GM18909 (cell line): ENCODE measurements at regions not wholly inside any gene's neighbourhood (a gene's known extent, or its start where the extent isn't known, plus 50 kb on each side); places are given as distances from the start of the nearest gene placed in this dataset.
"Not testable (repeated sequence)": the region's sequence is repeated elsewhere in the genome, so short reads cannot be mapped to it uniquely, and the experiment has no call there.

Source experiments
- ATAC-seq: cut with Tn5 transposase; IDR thresholded peaks from one replicate; pipeline ENCODE4 v1.9.1; 2021; ENCODE audit warnings: mild to moderate bottlenecking; ENCODE audit not compliant: unreplicated experiment, poor library complexity

- no peak for ATAC-seq
Observed at GRCh38 chr3:194050782-194051320, 85.1 kb upstream of the HES1 start.

DNA sequence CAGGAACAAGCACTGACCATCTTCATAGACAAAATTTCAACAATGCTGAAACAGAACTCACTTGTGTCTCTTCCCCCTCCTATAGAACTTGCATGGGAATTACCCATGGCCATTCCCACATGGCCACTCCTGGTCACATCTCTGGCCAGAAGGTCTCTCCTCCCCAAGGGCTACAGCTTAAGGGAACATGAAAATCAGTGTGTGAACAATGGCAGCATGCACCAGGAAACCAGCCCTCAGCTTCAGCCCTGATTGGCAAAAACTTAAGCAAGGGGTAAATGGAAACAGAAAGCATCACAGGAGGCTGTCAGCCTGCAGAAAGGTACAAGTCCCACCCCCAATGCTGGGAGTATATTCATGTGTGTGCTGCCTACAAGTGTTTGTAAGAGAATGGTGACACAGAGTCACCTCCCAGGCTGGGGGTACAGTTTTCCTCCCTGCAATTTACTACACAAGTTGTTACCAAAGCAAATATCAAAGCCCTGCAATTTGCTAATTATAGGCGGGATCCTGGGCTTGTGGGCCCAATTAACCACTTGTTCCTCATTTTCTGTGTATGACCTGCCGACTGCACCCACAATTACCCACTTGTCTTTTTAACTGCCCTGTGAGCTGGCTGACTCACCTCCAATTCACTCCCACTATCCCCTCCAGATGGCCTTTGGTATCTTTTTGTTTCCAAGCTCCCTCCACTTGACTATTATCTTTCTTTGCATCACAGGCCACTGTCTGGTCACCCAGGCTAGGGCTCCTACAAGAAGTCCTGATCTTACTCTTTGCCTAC, 84.4 kb upstream of the HES1 start:
- ATAC-seq = no peak

- ATAC-seq = no peak
Observed at GRCh38 chr3:194053136-194053535, 82.8 kb upstream of the HES1 start.

DNA sequence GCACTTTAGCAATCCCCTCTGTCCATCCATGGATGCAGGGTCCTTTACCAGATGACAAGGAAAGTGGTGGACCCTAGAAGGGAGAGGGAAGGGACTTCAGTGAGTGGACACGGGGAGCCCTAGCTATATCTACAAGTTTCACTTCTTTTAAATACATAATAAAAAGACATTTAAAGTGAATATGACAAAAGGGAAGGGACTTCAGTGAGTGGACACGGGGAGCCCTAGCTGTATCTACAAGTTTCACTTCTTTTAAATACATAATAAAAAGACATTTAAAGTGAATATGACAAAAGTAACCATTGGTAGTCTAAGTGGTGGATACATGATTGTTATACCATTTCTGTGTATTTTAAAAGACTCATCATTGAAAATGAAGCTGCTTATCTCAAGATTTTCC, 81.9 kb upstream of the HES1 start:
- ATAC-seq = no peak

DNA sequence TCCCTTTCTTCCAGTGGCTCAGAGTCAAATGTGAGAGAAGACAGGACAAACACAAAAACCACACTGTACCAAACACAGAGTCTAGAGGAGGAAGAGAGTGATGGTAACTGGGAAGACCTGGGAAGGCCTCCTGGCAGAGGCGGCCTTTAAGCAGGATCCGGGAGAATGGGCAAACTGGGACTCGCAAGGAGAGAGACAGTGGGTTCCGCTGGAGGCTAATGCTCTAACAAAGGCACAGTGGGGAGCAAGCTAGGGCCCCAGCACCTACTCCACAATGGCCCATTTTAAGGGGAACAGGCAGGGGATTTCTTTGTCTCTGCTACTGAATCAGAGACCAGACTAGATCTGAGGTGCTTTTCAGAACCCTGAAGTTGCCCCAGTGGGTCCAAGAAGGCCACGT, 81.4 kb upstream of the HES1 start:
- no peak for ATAC-seq

DNA sequence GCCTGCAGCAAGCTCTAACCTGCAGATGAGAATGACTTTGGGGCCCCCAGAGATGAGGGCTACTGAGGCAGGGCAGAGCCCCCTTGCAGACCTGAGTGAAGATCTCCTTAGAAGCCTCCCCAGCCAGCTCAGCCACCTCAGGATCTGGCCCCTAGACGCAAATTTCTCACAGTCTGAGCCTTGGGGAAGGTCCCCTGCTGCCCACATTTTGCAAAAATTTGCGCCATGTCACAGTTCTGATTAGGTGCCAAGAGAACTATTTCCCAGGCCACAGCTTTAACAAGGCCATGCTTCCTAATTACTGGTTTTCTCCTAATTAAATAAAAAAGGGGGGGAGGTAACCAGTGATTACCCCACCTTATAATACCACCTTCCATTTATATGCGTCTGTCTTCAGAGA, 81.0 kb upstream of the HES1 start:
- ATAC-seq = no peak

DNA sequence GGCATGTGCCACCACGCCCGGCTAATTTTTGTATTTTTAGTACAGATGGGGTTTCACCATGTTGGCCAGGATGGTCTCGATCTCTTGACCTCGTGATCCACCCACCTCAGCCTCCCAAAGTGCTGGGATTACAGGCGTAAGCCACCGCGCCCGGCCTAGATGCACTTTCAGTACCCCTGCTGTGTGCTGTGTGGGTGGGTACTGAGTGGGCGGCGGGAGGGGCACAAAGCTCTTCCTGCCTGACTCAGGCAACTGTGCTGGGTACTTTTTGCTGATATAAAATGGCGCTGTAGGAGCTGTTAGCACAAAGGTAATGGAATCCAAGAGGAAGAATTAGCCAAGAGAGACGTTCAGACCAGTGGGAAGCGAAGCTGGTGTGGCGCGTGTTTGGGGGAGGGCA, 79.6 kb upstream of the HES1 start:
- ATAC-seq = not testable (repeated sequence)

DNA sequence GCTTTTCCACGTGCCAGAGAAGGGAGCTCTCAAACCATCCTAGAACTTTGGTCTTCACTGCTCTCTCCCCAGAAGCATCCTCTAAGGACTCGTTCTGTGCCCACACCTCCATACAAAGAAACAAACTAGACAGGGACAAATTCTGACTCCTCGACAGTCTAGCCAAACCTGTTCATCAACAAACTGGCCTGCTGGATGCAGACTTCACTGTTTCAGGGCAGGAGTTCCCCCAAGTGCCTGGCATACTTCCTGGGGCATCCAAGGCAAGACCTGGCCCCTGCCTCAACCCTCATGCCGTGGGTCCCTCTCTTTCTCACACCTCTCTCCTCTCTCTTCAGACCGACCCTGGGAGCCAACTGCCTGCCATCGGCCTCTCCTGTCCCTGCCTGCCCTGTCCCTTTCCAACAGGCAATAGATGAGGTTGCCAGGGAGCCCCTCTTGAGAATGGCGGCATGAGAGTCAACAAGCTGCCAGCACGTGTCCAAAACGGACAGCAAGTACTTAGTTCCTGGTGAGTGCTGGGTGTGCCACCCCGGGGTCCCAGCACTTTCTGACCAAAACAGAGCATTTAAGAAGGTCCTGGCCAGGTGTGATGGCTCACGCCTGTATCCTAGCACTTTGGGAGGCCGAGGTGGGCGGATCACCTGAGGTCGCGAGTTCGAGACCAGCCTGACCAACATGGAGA, 79.1 kb upstream of the HES1 start:
- ATAC-seq = no peak

DNA sequence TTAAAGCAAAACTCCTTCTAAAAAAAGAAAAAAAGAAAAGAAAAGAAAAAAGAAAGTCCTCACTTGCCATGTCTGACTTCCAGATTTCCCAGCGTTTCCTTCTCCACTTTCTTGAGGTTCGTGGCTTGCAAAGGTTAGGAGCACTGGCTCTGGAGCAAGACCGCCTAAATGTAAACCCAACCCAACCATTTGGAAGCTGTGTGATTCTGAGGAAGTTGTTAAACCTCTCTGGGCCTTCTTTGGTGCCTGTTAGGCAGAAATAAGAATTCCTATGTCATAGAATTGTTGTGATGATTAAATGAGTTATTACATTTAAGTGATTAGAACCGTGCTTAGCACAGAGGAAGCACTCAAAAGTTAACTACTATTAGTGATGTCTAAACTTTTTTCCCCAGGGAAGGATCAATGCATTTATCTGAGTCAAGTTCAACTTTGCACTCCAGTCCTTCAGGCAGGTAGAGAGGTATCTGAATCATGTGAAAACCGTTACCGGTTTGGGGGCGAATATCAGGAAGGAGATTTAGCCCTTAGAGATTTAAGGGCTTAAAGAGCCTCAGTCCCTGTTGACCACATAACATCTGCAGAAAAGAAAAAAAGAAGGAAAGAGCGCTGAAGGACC, 78.3 kb upstream of the HES1 start:
- peak; percentile 27 for ATAC-seq

GRCh38 chr3:194058189-194058571, 77.8 kb upstream of the HES1 start:
- ATAC-seq = peak; percentile 68

DNA sequence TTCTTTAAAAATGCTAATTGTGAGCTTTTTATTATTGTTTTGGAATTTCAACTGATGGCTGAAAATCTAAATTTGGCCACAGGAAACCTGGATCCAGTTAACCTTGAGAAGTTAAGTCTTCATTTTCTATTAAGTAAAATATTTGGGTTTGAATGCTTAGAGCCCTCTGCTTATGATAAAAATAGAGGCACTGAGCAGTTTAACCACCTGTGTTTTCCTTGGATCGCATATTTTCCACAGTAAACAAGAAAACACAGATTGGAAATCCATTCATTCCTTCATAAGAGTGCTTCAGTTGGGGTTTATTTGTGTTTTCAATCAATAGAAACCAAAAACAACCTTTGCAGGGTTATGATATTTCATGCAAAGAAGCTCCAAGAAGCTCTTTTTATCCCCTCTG, 77.2 kb upstream of the HES1 start:
- no peak for ATAC-seq

DNA sequence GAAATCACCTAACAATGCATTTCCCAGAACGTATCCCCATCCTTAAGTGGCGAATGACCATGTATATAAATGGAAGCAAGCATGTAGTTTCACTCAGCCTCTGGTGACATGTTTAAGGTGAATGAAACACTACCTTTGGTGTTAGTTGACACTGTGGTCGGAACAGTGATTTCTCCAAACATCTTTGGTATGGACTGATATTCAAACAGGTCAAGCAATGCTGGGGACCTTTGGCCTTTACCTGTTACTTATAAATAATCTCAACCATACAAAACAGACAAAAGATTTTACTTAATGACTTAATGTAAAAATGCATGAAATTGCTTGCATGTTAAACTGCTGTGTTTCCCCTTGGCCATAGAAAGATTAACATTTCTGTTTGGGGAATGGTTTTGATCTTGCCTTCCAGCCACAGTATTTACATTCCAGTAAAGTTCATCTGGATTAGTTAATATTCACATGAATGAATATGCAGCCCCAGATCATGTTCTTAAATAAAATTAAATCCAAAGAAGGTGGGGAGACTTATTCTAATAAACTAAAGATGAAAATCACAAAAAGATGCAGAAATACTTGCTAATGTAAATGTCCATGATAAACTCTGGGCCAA, 74.4 kb upstream of the HES1 start:
- ATAC-seq = no peak

- ATAC-seq = no peak
Observed at GRCh38 chr3:194062830-194063229, 73.1 kb upstream of the HES1 start.

DNA sequence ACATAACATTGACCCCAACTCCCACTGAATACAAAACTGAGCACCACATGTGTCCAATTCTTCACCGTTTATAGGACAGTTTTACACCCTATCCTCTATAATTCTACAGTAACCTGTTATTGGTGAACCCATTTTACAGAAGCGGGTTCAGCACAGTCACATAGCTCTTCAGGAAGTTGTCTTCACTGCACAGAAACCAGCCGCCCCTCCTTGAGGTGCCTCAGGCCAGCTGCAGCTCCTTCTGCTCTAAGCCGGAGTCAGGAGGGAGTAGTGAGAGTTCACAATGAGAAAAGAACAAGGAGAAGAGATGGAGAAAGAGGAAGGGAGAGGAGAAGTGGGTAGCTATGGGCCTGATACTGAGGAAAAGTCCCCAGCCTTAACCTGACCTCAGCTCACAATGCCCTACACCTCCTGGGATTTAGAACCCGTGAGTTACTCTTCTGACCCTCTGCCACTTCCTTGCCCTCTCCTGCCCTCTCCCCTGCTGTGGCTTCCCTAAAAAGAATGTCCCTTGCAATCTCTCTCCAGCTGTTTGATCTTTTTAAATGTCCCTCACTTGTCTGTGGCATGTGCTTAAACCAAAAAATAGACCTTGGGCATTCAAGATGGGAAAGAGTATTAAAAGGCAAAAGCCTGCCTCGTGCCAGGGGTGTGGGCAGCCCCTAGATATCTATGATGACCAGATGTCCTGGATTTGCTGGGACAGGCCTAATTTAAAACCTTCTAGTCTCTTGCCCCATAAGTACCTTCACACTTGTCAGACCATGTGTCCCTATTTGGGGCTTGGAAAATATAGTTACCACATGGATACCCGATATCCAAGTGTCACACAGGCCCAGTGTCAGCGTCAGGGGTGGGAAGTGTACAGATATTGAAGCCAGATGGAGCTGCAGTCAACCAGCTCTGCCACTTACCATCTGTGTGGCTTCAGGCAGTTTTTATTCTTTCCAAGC, 71.3 kb upstream of the HES1 start:
- ATAC-seq = no peak

GRCh38 chr3:194067327-194067726, 68.6 kb upstream of the HES1 start:
- ATAC-seq = not testable (repeated sequence)

GRCh38 chr3:194067949-194068362, 68.0 kb upstream of the HES1 start:
- no peak for ATAC-seq

GRCh38 chr3:194069421-194070219, 66.3 kb upstream of the HES1 start:
- ATAC-seq = no peak

- no peak for ATAC-seq
Observed at GRCh38 chr3:194070220-194070633, 65.7 kb upstream of the HES1 start.
